Activated T-helper 9 cell treated with anti-CD3 and anti-CD28 coated beads, Interleukin-2, amount 50 U/mL, for 16 hours (primary cell): ENCODE measurements at regions not wholly inside any gene's neighbourhood (a gene's known extent, or its start where the extent isn't known, plus 50 kb on each side); places are given as distances from the start of the nearest gene placed in this dataset.

Experiments used
- DNase-seq: peaks from one replicate; pipeline ENCODE4 v3.0.0-alpha.2; 2020; ENCODE audit warnings: low read depth

- no peak for DNase-seq
Observed at GRCh38 chr2:172364261-172364660, 63.1 kb upstream of the ITGA6 start.

DNA sequence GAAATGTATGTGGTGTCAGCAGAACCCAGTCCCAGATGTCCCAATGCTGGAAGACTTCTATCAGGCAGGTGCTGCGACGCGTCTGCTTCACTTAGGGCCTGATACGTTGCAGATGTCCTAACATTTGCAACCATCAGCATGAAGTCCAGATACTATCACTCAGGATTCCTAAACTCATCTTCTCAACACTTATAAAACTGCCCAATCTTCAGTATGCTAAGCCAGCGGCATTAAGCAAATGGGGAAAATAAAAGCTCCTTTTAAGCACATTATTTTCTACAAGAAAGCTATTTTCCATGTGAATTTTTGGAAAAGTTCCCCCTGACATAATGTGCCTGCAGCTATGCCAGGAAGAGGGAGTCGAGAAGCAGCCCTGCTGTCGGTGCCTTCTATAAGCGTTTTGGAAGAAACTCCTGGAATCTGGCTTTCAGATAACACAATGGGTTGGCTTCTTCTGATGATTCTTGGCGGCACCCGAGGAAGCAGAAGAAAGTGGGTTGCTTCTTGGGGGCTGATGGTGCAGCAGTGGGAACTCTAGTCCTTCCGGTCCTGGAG is 60.7 kb upstream of the ITGA6 start:
- no peak for DNase-seq

DNA sequence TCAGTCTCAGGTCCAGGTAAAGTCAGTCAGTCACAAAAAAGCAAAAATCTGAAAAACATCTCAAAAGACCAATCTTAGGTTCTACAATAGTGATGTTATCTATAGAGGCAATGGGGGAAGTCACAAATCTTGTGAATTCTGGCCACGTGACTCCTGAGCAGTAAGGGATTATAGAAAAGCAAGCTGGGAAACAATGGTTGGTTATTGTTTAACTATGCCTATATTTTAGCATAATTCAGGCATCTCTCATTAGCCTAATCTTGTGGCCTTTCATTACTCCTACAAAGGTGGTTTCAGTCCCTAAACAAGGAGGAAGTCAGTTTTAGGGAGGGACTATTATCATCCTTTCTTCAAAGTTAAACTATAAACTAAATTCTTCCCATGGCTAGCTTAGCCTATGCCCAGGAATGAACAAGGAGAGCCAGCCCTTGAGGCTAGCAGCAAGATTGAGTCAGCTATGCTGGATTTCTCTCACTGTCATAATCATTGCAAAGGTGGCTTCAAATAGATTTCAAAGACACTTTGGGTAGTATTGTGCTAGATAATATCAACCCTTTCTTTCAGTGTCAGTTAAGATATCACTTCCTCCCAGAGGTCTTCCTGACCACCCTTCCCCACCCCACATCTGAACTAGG is 56.4 kb upstream of the ITGA6 start:
- no peak for DNase-seq

- DNase-seq, result no peak
Observed at GRCh38 chr2:172372436-172372835, 55.0 kb upstream of the ITGA6 start.

- no peak for DNase-seq
Observed at GRCh38 chr2:172373076-172373475, 54.3 kb upstream of the ITGA6 start.

GRCh38 chr2:172373766-172374165 is 53.6 kb upstream of the ITGA6 start:
- DNase-seq, result no peak

DNA sequence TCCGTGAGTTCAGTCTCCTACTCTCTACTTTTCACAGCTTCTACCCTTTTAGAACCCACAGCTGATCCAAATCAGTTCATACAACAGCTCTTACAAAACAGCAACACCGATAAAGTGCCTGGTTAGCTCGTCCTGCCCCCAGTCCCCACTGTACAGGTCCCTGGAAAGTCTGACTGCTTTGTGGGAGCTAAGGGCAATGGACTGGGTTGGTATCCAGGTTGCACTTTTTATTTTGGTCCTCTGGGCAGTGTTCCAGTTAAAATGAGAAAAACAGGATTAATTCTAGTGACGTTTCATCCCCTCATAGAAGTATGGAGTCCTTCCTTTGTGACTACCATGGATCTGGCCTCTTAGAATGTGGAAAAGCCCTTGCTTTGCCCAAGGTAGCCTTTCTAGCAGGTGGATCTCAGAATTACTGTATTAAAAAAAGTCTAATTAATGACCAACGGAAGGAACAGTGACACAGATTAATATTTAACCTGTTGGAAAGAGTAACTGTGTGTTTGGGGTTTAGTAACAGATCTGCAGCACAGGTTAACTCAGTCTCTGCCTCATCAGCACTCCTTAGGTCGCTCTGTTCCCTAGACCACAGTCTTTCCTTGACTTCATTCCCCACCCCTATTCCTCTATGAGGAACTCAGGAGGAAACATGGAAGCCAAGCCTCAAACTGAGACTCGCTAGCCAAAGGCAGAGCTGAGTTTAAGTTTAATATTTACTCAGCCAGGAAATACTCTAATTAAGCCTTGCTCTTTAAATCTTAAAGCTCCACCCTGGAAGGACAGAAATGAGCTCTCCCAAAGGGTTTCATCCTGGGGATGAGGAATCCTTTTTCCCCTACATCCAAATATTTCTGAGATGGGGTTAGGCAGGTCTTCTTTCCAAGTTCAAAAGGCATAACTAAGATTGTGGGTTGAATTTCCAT is 52.8 kb upstream of the ITGA6 start:
- DNase-seq, result no peak

DNA sequence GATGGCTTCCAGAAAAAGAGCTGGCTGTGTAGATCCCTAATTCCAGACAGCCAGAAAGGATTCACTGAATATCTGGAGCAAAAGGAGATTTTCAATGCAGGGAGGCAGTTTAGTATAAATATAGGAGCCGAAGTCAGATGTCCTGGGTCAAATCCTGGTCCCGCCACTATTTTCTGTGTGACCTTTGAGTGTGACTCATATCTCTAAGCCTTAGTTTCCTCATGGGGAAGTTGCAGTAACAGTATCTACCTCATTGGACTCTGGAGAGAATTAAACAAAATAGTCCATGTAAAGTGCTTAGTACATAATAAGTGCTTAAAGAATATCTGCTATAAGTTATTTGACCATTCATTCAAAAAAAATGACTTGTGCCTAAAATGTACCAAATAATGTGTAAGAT is 52.1 kb upstream of the ITGA6 start:
- no peak for DNase-seq

GRCh38 chr2:172376016-172376415 is 51.4 kb upstream of the ITGA6 start:
- no peak for DNase-seq

DNA sequence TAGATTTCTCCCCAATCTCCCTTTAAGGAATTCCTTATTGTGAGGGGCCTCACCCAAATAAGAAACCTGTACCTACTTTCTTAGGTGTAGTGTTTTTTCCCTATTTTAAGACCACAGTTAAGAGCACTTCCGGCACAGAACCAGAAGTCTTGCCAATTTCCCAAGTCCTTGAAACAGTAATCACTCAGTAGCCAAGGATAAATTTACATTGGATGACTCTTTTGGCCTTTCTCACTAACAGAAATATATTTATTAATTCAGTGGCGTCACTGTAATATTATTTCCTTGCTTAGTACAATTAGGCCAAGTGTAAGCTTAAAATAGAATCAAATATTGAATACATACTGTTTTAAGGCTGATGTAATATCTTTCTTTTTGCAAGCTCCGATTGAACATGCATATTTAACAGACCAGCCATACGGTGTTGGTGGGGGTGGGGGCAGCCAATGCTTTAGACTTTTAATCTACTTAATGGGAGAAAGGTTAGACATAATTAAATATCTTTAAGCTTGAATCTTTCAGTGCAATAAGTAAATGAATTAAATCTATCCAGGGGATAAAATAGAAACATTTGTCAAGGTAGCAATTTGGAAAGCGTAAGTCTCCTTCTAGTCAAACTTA is 50.8 kb upstream of the ITGA6 start:
- no peak for DNase-seq

DNA sequence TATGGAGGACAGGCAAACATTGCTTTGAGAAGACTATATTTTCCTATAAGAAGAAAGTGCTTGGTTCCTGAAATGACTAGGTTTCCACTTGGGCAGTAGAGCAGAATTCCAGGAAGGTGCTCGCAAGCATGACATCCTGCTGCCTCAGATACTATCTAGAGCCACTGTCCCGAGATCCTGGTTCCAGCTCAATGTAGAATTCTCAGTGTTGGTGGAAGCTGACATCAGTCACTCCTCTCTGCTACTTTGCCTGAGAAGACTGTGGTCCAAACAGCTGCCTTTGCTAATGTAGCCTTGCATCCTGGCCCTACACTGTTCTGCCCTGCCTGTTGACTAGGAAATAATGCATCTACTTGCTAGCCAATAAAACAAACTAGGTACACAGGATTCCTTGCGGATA is 50.0 kb upstream of the ITGA6 start:
- DNase-seq, result no peak
